Endothelial cell of umbilical vein (primary cell): ENCODE measurements at regions not wholly inside any gene's neighbourhood (a gene's known extent, or its start where the extent isn't known, plus 50 kb on each side); places are given as distances from the start of the nearest gene placed in this dataset.

Source experiments
- BruUV-seq: library from RNA; stranded (reverse); fragments of 400-500 nt; replicated peaks from 2 replicates; lab custom pipeline; 2021; lab: Mats Ljungman, UMichigan
- CTCF ChIA-PET: fragments of 300-600, 350-600 bp; sonication (Branson Sonifier 250); formaldehyde crosslinking; loops from one replicate; lab custom pipeline; 2021; ENCODE audit warnings: antibody characterized with exemption, inconsistent platforms; lab: Charles Lee
- POLR2A ChIA-PET: fragments of 300-600, 350-600 bp; sonication (Branson Sonifier 250); formaldehyde crosslinking; loops from one replicate; lab custom pipeline; 2021; ENCODE audit warnings: antibody characterized with exemption, inconsistent platforms; lab: Charles Lee
- DNase-seq: peaks from one replicate; pipeline ENCODE4 v3.0.0-alpha.2; 2011; ENCODE audit warnings: low read depth, low spot score
- FAIRE-seq: peaks from 2 replicates; lab custom pipeline; 2011; peaks lifted over from hg19 to GRCh38; lab: Jason Lieb, UNC
- H2AFZ ChIP-seq: 2 replicates; pipeline ENCODE4 v1.6.0; 2012; ENCODE audit warnings: low read depth, low read length, control low read depth, inconsistent platforms
- H3K27ac ChIP-seq: 2 replicates; pipeline ENCODE4 v1.5.1; 2011; ENCODE audit warnings: low read depth, mild to moderate bottlenecking, control low read depth, low read length, moderate library complexity; ENCODE audit not compliant: insufficient read depth
- H3K27me3 ChIP-seq, 2 experiments: 2 replicates each; pipeline versions ENCODE4 v1.6.0 to v1.6.1; 2011; ENCODE audit warnings: low read length in 2 of 2, mixed read lengths in 1 of 2; ENCODE audit not compliant: control insufficient read depth in 2 of 2, insufficient read depth in 2 of 2
- H3K36me3 ChIP-seq, 2 experiments: 2 replicates in 1 of 2; 3 replicates in 1 of 2; pipeline ENCODE4 v1.5.1; 2011; ENCODE audit warnings: low read length in 2 of 2, mild to moderate bottlenecking in 1 of 2, moderate library complexity in 1 of 2; ENCODE audit not compliant: control insufficient read depth in 2 of 2, insufficient read depth in 2 of 2; ENCODE audit errors: extremely low read depth in 1 of 2
- H3K4me1 ChIP-seq: 3 replicates; pipeline ENCODE4 v1.5.1; 2011; ENCODE audit warnings: mild to moderate bottlenecking, low read length; ENCODE audit not compliant: control insufficient read depth, insufficient read depth; ENCODE audit errors: extremely low read depth
- H3K4me2 ChIP-seq: 2 replicates; pipeline ENCODE4 v1.6.1; 2011; ENCODE audit warnings: low read length, control low read depth, mixed read lengths; ENCODE audit not compliant: insufficient read depth
- H3K4me3 ChIP-seq, 3 experiments: fragments of 200-600 bp in 1 of 3; sonication (generic), shearing (Covaris generic) in 1 of 3; replicated peaks in 1 of 3; 2 replicates each; pipeline ENCODE4 v1.5.1; 2011 to 2016; ENCODE audit warnings: control low read depth in 3 of 3, low read length in 3 of 3, mild to moderate bottlenecking in 2 of 3, inconsistent platforms in 1 of 3, low read depth in 1 of 3, moderate library complexity in 1 of 3; ENCODE audit not compliant: insufficient read depth in 1 of 3
- H3K79me2 ChIP-seq: 2 replicates; pipeline ENCODE4 v1.6.0; 2012; ENCODE audit warnings: low read length, inconsistent platforms; ENCODE audit not compliant: control insufficient read depth, insufficient read depth
- H3K9ac ChIP-seq: replicated peaks from 2 replicates; pipeline ENCODE3; 2011; ENCODE audit warnings: low read length, control low read depth; ENCODE audit not compliant: insufficient read depth; ENCODE audit errors: extremely low read depth
- H3K9me1 ChIP-seq: replicated peaks from 3 replicates; pipeline ENCODE4 v1.6.0; 2011; ENCODE audit warnings: mild to moderate bottlenecking, low read length; ENCODE audit not compliant: control insufficient read depth, insufficient read depth; ENCODE audit errors: extremely low read depth
- H3K9me3 ChIP-seq: replicated peaks from 2 replicates; pipeline ENCODE4 v1.5.1; 2012; ENCODE audit warnings: low read length, inconsistent platforms; ENCODE audit not compliant: control insufficient read depth, insufficient read depth
- H4K20me1 ChIP-seq: replicated peaks from 2 replicates; pipeline ENCODE3; 2011; ENCODE audit warnings: mild to moderate bottlenecking, low read length; ENCODE audit not compliant: control insufficient read depth, insufficient read depth; ENCODE audit errors: extremely low read depth
- CTCF ChIP-seq, 2 donors: IDR thresholded peaks; 1 replicate in 1 of 2; 2 replicates in 1 of 2; pipeline ENCODE4 v1.5.1; 2011; ENCODE audit warnings: low read length in 2 of 2, mild to moderate bottlenecking in 2 of 2, moderate library complexity in 2 of 2, control low read depth in 1 of 2, inconsistent platforms in 1 of 2, low read depth in 1 of 2; ENCODE audit not compliant: insufficient read depth in 1 of 2; ENCODE audit errors: extremely low read depth in 1 of 2
- EZH2 ChIP-seq: IDR thresholded peaks from 2 replicates; pipeline ENCODE4 v1.6.1; 2012; ENCODE audit warnings: borderline replicate concordance, low read depth, mild to moderate bottlenecking, moderate library complexity, low read length, inconsistent platforms; ENCODE audit not compliant: severe bottlenecking
- FOS ChIP-seq: IDR thresholded peaks from 2 replicates; pipeline ENCODE4 v1.6.1; 2011; ENCODE audit warnings: mild to moderate bottlenecking, low read length, moderate library complexity, borderline replicate concordance; ENCODE audit not compliant: insufficient read depth
- GATA2 ChIP-seq: IDR thresholded peaks from 2 replicates; pipeline ENCODE4 v1.7.0; 2011; ENCODE audit warnings: low read depth, mild to moderate bottlenecking, moderate library complexity, mixed read lengths, low read length; ENCODE audit not compliant: insufficient read length, insufficient read depth
- JUN ChIP-seq: IDR thresholded peaks from 2 replicates; pipeline ENCODE4 v1.6.1; 2011; ENCODE audit warnings: borderline replicate concordance, low read depth; ENCODE audit not compliant: insufficient read length, insufficient read depth
- MAX ChIP-seq: IDR thresholded peaks from 2 replicates; pipeline ENCODE4 v1.6.1; 2011; ENCODE audit not compliant: insufficient read depth, insufficient read length
- MYC ChIP-seq: IDR thresholded peaks from one replicate; pipeline ENCODE4 v1.6.1; 2011; ENCODE audit warnings: mild to moderate bottlenecking, low read depth, low read length
- POLR2A ChIP-seq: IDR thresholded peaks from 2 replicates; pipeline ENCODE4 v1.6.1; 2012; ENCODE audit warnings: low read depth, mild to moderate bottlenecking, control low read depth, low read length
- POLR2AphosphoS5 ChIP-seq: IDR thresholded peaks from 2 replicates; pipeline ENCODE4 v1.6.1; 2012; ENCODE audit warnings: low read depth, mild to moderate bottlenecking, control low read depth, low read length, moderate library complexity; ENCODE audit not compliant: insufficient read depth
- dilution Hi-C: fragments of 300-500 bp; cut with MboI; formaldehyde crosslinking; loops from one replicate; pipeline ENCODE4 v1.15.0; 2019; ENCODE audit warnings: low sequenced_read_pairs; ENCODE audit not compliant: extremely low pct_ligation_motif_present
- intact Hi-C: fragments of 100-400 bp; cut with micrococcal nuclease; formaldehyde crosslinking; loops from one replicate; pipeline ENCODE4 v1.10.0; 2022

DNA sequence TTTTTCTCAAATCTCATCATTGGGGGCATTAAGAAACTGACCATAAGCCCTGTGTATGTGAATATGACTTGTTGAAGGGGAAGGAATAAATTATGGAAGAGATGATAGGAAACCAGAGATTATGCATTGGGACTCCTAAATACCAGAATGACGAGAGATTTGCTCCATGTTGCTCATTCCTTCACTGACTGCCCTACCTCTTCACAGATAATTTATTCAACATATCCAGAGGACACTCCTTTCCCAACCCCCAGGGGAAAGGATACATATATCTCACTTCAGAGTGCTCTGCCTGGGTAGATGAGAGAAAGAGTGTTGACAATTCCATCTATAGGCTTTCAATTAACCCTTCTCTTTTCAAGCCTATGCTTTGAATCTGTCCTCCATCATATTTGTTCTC is 145.3 kb upstream of the RHOBTB1 start:
- H2AFZ ChIP-seq, result no peak overlapping the region
- H3K27ac ChIP-seq, result no peak overlapping the region
- BruUV-seq, result no TSS peak
- ChIA-PET CTCF (no interaction called here), POLR2A (no interaction called here)
- TF ChIP-seq MAX (no peak), MYC (no peak), JUN (no peak), POLR2A (no peak), CTCF (IDR thresholded peaks at IDR 0.05; ENCODE audit: extremely low read depth in 1 of 2, insufficient read depth in 1 of 2, low read depth in 1 of 2, low read length in 2 of 2) (no peak), FOS (no peak), GATA2 (no peak), EZH2 (no peak), POLR2AphosphoS5 (no peak)
- intact Hi-C loops (no loop called here), dilution Hi-C loops (no loop called here)
- peaks cover 0 to 2% of the 10 kb centered on the region in 2 experiments for H3K27me3 ChIP-seq
- H4K20me1 ChIP-seq, result no peaks in the 10 kb centered on the region
- no peaks in the 10 kb centered on the region for H3K9me3 ChIP-seq
- FAIRE-seq, result no peak
- no peak overlapping the region for H3K4me2 ChIP-seq
- H3K4me3 ChIP-seq, result no peak overlapping the region
- no peaks in the 10 kb centered on the region for H3K9me1 ChIP-seq
- H3K4me1 ChIP-seq, result no peaks in the 10 kb centered on the region
- no peak for DNase-seq
- H3K9ac ChIP-seq, result no peak overlapping the region
- no peaks in the 10 kb centered on the region for H3K36me3 ChIP-seq
- H3K79me2 ChIP-seq, result no peaks in the 10 kb centered on the region
